ENCODE measurements at regions not wholly inside any gene's neighbourhood (a gene's known extent, or its start where the extent isn't known, plus 50 kb on each side); places are given as distances from the start of the nearest gene placed in this dataset.

GRCh38 chr6:9521152-9521530, 893.7 kb downstream of the TFAP2A start:
- dilution Hi-C loops (cut with HindIII; ENCODE audit: low sequenced_read_pairs, unreplicated experiment), result no loop called here
- in situ Hi-C loops (cut with MboI; ENCODE audit: low sequenced_read_pairs), result no loop called here
- DNase-seq (no peak), ATAC-seq (ENCODE audit: low read depth) (no peak)
- Histone ChIP-seq H2AFZ (replicated peaks; ENCODE audit: low read length, poor library complexity) (no peak overlapping the region), H3K27ac (ENCODE audit: insufficient read depth, low read length) (peak overlapping the region; percentile 47), H3K27me3 (ENCODE audit: control insufficient read depth, insufficient read depth, low read length) (no peaks in the 10 kb centered on the region), H3K36me3 (ENCODE audit: control insufficient read depth, insufficient read depth, low read length) (no peaks in the 10 kb centered on the region), H3K4me3 (ENCODE audit: insufficient read depth, low read depth, low read length) (no peak overlapping the region), H2BK15ac (ENCODE audit: low read depth, low read length) (peak overlapping the region; percentile 97), H2AK5ac (ENCODE audit: low read depth, low read length) (peak overlapping the region; percentile 77), H4K20me1 (ENCODE audit: insufficient read depth, low read length) (no peaks in the 10 kb centered on the region), H4K91ac (ENCODE audit: insufficient read depth, low read depth, low read length) (peak overlapping the region; percentile 90), H2BK120ac (ENCODE audit: low read depth, low read length) (peak overlapping the region; percentile 90), H3K56ac (ENCODE audit: extremely low read depth, insufficient read depth, low read length) (peak overlapping the region; percentile 40; the same call in 1 of the 2 replicates), H4K8ac (ENCODE audit: low read depth in 2 of 2, low read length in 2 of 2) (peak overlapping the region; percentile 82 to 83), H3K14ac (replicated peaks; ENCODE audit: low read depth, low read length) (peak overlapping the region; percentile 59; the same call in 1 of the 2 replicates), H2AK9ac (replicated peaks; ENCODE audit: low read depth, low read length, poor library complexity) (peak overlapping the region; percentile 18), H3K4me2 (ENCODE audit: low read depth, low read length) (peak overlapping the region; percentile 4; the same call in 1 of the 2 replicates), H3K9me3 (ENCODE audit: control insufficient read depth, insufficient read depth, low read length) (no peaks in the 10 kb centered on the region), H2BK5ac (ENCODE audit: low read depth, low read length, poor library complexity, severe bottlenecking) (peak overlapping the region; percentile 63), H3K9me1 (ENCODE audit: insufficient read depth, low read length) (peaks cover 8% of the 10 kb centered on the region; the same call in 1 of the 2 replicates), H4K5ac (ENCODE audit: low read depth, low read length) (peak overlapping the region; percentile 88), H3K18ac (ENCODE audit: low read depth, low read length) (peak overlapping the region; percentile 67), H3K4me1 (ENCODE audit: control insufficient read depth, insufficient read depth, low read length) (peaks cover 6% of the 10 kb centered on the region), H3K9ac (ENCODE audit: low read depth, low read length) (no peak overlapping the region), H3K23ac (ENCODE audit: low read depth, low read length) (peak overlapping the region; percentile 61), H2BK20ac (ENCODE audit: low read depth, low read length) (peak overlapping the region; percentile 90), H3K4ac (ENCODE audit: low read depth, low read length) (peak overlapping the region; percentile 84), H3K79me1 (ENCODE audit: low read depth in 1 of 2, low read length in 2 of 2) (no peaks in the 10 kb centered on the region)
- CTCF ChIA-PET, result no interaction called here
- POLR2A ChIA-PET (ENCODE audit: unreplicated experiment), result no interaction called here
- intact Hi-C loops (cut with micrococcal nuclease), result loop anchor here (5.0 kb wide), 3 partner anchors 34 to 891 kb away; no protein-coding TSS in a partner anchor
- no peak for TF ChIP-seq FOS (IDR thresholded peaks at IDR 0.05; ENCODE audit: low read depth, low read length)
- TF ChIP-seq NFE2L2 (IDR thresholded peaks at IDR 0.05; ENCODE audit: low read depth, low read length), result no peak
- no peak for TF ChIP-seq MAZ (IDR thresholded peaks at IDR 0.05; ENCODE audit: borderline replicate concordance, low read depth, low read length)
- TF ChIP-seq RCOR1 (IDR thresholded peaks at IDR 0.05; ENCODE audit: insufficient replicate concordance, low read length), result no peak
- TF ChIP-seq RFX5 (IDR thresholded peaks at IDR 0.05; ENCODE audit: low read depth, low read length), result no peak
- no TSS peak for BruUV-seq (replicated peaks)
- 80% methylated on average over 1 of the region's 3 CpGs; no CpG with 5 or more reads in 1 of the 2 experiments for WGBS, 2 experiments (ENCODE audit: extremely low coverage in 2 of 2, insufficient read length in 1 of 2)
